ENCODE measurements at regions not wholly inside any gene's neighbourhood (a gene's known extent, or its start where the extent isn't known, plus 50 kb on each side); places are given as distances from the start of the nearest gene placed in this dataset.

- no peaks in the 10 kb centered on the region for H3K4me1 ChIP-seq
- H3K4me3 ChIP-seq, result no peak overlapping the region
- ATAC-seq (ENCODE audit: low FRiP score in 2 of 2) (no peak), DNase-seq (no peak)
- no peak overlapping the region for H3K27ac ChIP-seq
- no peaks in the 10 kb centered on the region for H3K27me3 ChIP-seq
- H3K36me3 ChIP-seq, result no peaks in the 10 kb centered on the region
- TF ChIP-seq POLR2AphosphoS5 (IDR thresholded peaks at IDR 0.05) (no peak), EP300 (IDR thresholded peaks at IDR 0.05) (no peak), POLR2A (IDR thresholded peaks at IDR 0.05) (no peak), CTCF (IDR thresholded peaks at IDR 0.05) (no peak)
- 82 to 86% methylated on average over 4 of the region's 4 CpGs for WGBS, 2 donors
- no peaks in the 10 kb centered on the region for H3K9me3 ChIP-seq
Measured at GRCh38 chr5:7324919-7325318, 71.0 kb upstream of the ADCY2 start.

- H3K27ac ChIP-seq, result no peak overlapping the region
- ATAC-seq (ENCODE audit: low FRiP score in 2 of 2) (peak in 1 of 2 donors; percentile 76), DNase-seq (no peak)
- H3K27me3 ChIP-seq, result no peaks in the 10 kb centered on the region
- no peaks in the 10 kb centered on the region for H3K9me3 ChIP-seq
- no peak for TF ChIP-seq POLR2AphosphoS5 (IDR thresholded peaks at IDR 0.05)
- no peak for TF ChIP-seq CTCF (IDR thresholded peaks at IDR 0.05)
- TF ChIP-seq POLR2A (IDR thresholded peaks at IDR 0.05), result no peak
- WGBS, 2 donors, result 87% methylated on average over 8 of the region's 8 CpGs
- no peaks in the 10 kb centered on the region for H3K4me1 ChIP-seq
- no peaks in the 10 kb centered on the region for H3K36me3 ChIP-seq
- no peak overlapping the region for H3K4me3 ChIP-seq
Measured at GRCh38 chr5:7325975-7326913, 69.7 kb upstream of the ADCY2 start.

GRCh38 chr5:7329141-7329540 lies 66.8 kb upstream of the ADCY2 start:
- H3K9me3 ChIP-seq, result no peaks in the 10 kb centered on the region
- no peak overlapping the region for H3K27ac ChIP-seq
- TF ChIP-seq POLR2A (IDR thresholded peaks at IDR 0.05) (no peak), CTCF (IDR thresholded peaks at IDR 0.05) (no peak), POLR2AphosphoS5 (IDR thresholded peaks at IDR 0.05) (no peak), EP300 (IDR thresholded peaks at IDR 0.05) (no peak)
- WGBS, 2 donors, result 49 to 70% methylated on average over 4 of the region's 4 CpGs
- no peaks in the 10 kb centered on the region for H3K36me3 ChIP-seq
- no peak overlapping the region for H3K4me3 ChIP-seq
- no peak for ATAC-seq (ENCODE audit: low FRiP score in 2 of 2)
- H3K4me1 ChIP-seq, result no peaks in the 10 kb centered on the region
- H3K27me3 ChIP-seq, result no peaks in the 10 kb centered on the region
- DNase-seq, result no peak

- TF ChIP-seq POLR2AphosphoS5 (IDR thresholded peaks at IDR 0.05) (no peak), CTCF (IDR thresholded peaks at IDR 0.05) (no peak), POLR2A (IDR thresholded peaks at IDR 0.05) (no peak), EP300 (IDR thresholded peaks at IDR 0.05) (no peak)
- DNase-seq, result no peak
- WGBS, 2 donors, result 57 to 58% methylated on average over 3 of the region's 3 CpGs
Measured at GRCh38 chr5:7329712-7330111, 66.2 kb upstream of the ADCY2 start.

GRCh38 chr5:7330256-7330655 lies 65.7 kb upstream of the ADCY2 start:
- Histone ChIP-seq H3K27ac (no peak overlapping the region), H3K27me3 (no peaks in the 10 kb centered on the region), H3K4me3 (no peak overlapping the region), H3K4me1 (no peaks in the 10 kb centered on the region), H3K36me3 (no peaks in the 10 kb centered on the region), H3K9me3 (peaks cover 0 to 2% (median 0%) of the 10 kb centered on the region in 4 donors)
- no peak for DNase-seq
- WGBS, 2 donors, result 26 to 45% methylated on average over 3 of the region's 3 CpGs
- ATAC-seq (ENCODE audit: low FRiP score in 2 of 2), result no peak
- TF ChIP-seq EP300 (IDR thresholded peaks at IDR 0.05), result no peak
- no peak for TF ChIP-seq CTCF (IDR thresholded peaks at IDR 0.05)
- no peak for TF ChIP-seq POLR2A (IDR thresholded peaks at IDR 0.05)
- no peak for TF ChIP-seq POLR2AphosphoS5 (IDR thresholded peaks at IDR 0.05)

More at GRCh38 chr5:7329712-7330111, 66.2 kb upstream of the ADCY2 start:
- ATAC-seq (ENCODE audit: low FRiP score in 2 of 2), result no peak
- Histone ChIP-seq H3K9me3 (no peaks in the 10 kb centered on the region), H3K4me3 (no peak overlapping the region), H3K36me3 (no peaks in the 10 kb centered on the region), H3K27ac (no peak overlapping the region), H3K27me3 (no peaks in the 10 kb centered on the region), H3K4me1 (no peaks in the 10 kb centered on the region)

Data from upper lobe of left lung (tissue), 6 donors.